Omental fat pad (tissue), 3 donors: ENCODE measurements at regions not wholly inside any gene's neighbourhood (a gene's known extent, or its start where the extent isn't known, plus 50 kb on each side); places are given as distances from the start of the nearest gene placed in this dataset.

ENCODE experiments used
- ATAC-seq: fragments of 150-250 bp; one replicate; pipeline ENCODE4 v1.9.1; 2016; ENCODE audit warnings: mild to moderate bottlenecking, moderate library complexity; ENCODE audit not compliant: low FRiP score
- DNase-seq: peaks from one replicate; pipeline ENCODE4 v3.0.0-alpha.2; 2019; ENCODE audit warnings: low spot score
- CTCF ChIP-seq, 3 donors: fragments of 450-650 bp; IDR thresholded peaks; one replicate each; pipeline ENCODE4 v1.5.1; 2016 to 2017; ENCODE audit warnings: antibody characterized with exemption in 3 of 3, mild to moderate bottlenecking in 3 of 3, moderate library complexity in 2 of 3

DNA sequence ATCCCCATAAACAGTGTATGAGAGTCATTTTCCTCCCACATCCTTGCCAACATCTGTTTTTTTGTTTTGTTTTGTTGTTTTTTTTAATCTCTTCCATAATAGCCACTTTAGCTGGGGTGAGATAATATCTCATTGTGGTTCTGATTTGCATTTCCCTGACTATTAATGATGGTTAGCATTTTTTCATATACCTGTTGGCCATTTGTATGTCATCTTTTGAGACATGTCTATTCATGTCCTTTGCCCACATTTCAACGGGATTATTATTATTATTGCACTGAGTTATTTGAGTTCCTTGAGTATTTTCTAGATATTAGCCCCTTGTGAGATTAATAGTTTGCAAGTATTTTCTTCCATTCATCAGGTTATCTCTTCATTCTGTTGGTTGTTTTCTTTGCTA, 223.3 kb downstream of the LPIN1 start:
- no peak for DNase-seq
- ATAC-seq = no peak
- no peak for TF ChIP-seq CTCF (IDR thresholded peaks at IDR 0.05)

DNA sequence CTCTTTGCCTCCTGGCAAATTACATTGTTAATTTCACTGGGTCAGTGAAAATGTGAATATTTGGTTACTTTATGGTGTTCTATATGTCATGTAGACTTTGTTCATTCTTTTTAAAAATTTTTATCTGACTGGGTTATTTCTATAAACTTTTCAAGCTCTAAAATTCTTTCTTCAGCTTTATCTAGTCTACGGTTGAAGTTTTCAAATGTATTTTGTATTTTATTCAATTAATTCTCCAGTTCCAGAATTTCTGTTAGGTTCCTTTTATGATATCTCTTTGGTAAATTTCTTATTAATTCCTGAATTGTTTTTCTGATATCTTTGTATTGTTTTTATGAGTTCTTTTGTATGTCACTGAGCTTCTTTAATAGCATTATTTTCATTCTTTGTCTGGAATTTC, 228.1 kb downstream of the LPIN1 start:
- DNase-seq (no peak), ATAC-seq (no peak)
- TF ChIP-seq CTCF (IDR thresholded peaks at IDR 0.05) = no peak

DNA sequence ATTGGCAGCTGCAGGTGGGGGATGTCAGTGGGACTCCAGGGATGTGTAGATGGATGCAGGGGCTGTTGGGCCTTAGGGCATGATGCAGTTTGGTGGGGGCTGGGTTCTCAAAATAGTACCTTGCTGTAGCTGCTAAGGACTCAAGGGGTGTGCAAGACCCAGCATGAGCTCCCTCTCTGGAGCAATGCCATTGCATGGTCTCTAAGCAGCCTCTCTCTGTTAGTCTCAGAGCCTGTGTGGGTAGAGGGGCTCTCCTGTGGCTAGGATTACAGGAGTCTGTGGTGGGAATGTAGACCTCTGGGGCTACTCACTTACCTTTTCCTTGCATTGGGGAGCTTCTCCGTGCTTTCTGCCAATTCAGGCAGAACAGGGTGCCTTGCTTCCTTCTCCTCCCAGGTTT, 228.9 kb downstream of the LPIN1 start:
- ATAC-seq (no peak), DNase-seq (no peak)
- no peak for TF ChIP-seq CTCF (IDR thresholded peaks at IDR 0.05)

- TF ChIP-seq CTCF (IDR thresholded peaks at IDR 0.05) = no peak
- DNase-seq (no peak), ATAC-seq (no peak)
Measured at GRCh38 chr2:11976073-11976472, 229.6 kb downstream of the LPIN1 start.

DNA sequence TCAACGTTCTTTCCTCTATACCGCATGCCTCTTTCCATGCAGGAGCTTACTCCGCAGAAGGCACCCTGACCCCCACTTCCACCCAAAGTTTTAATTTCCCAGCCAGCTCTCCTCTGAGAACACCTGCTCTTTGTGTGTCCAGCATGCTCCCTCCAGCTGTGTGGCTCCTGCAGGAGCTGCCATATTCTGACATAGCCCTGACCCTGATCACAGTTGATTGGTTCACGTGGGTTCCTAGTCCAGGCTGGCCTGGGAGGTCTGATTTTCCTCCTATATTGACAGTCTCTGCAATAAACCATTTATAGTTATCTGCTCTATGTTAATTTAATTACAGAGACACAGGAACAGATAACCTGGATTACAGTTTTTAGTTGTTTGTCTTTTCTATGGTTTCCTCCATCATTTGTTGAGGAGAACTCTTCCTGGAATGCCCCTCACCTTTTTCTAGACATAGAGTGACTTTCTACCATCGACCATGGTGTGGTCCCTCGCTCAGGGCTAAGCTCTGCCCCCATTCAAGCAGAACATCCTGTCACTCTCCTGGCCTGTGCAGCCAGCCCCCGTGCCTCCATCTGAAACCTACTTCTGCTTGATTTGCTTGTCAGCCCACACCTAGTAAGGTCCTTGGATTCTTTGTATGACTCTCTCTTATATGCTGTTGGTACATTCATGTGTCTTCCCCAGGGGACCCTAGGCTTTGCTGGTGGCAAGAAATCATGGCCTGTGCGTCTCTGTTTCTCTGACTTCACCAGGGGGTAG, 231.5 kb downstream of the LPIN1 start:
- DNase-seq = no peak
- ATAC-seq = no peak

GRCh38 chr2:11980809-11981208, 234.4 kb downstream of the LPIN1 start:
- ATAC-seq (no peak), DNase-seq (no peak)
- TF ChIP-seq CTCF (IDR thresholded peaks at IDR 0.05) = no peak

More for the DNA sequence above, 231.5 kb downstream of the LPIN1 start:
- no peak for TF ChIP-seq CTCF (IDR thresholded peaks at IDR 0.05)

GRCh38 chr2:11983401-11983800, 237.0 kb downstream of the LPIN1 start:
- TF ChIP-seq CTCF (IDR thresholded peaks at IDR 0.05) = no peak
- no peak for DNase-seq
- no peak for ATAC-seq
